B cell (primary cell): ENCODE measurements at regions not wholly inside any gene's neighbourhood (a gene's known extent, or its start where the extent isn't known, plus 50 kb on each side); places are given as distances from the start of the nearest gene placed in this dataset.

Experiments used
- ATAC-seq: fragments of 200-7000 bp; cut with Tn5 transposase; one replicate; pipeline ENCODE4 v1.10.0; 2021; ENCODE audit warnings: low read depth, mild to moderate bottlenecking, moderate number of reproducible peaks, moderate library complexity
- CTCF ChIA-PET: fragments of 350-600 bp; sonication (Branson Sonifier 250); formaldehyde crosslinking; loops from one replicate; lab custom pipeline; 2021; ENCODE audit warnings: antibody characterized with exemption, inconsistent platforms; lab: Charles Lee
- POLR2A ChIA-PET: fragments of 350-600 bp; sonication (Branson Sonifier 250); formaldehyde crosslinking; loops from one replicate; lab custom pipeline; 2021; ENCODE audit warnings: antibody characterized with exemption; lab: Charles Lee
- DNase-seq: peaks from one replicate; pipeline ENCODE4 v3.0.0; 2013
- H2AFZ ChIP-seq: 2 replicates; pipeline ENCODE4 v1.6.1; 2012; ENCODE audit warnings: mild to moderate bottlenecking, low read depth, low read length; ENCODE audit not compliant: insufficient read depth, poor library complexity, severe bottlenecking
- H3K27ac ChIP-seq, 2 donors: 1 replicate in 1 of 2; 2 replicates in 1 of 2; pipeline ENCODE4 v1.5.1; 2012 to 2013; ENCODE audit warnings: low read length in 2 of 2, mild to moderate bottlenecking in 2 of 2, moderate library complexity in 1 of 2
- H3K27me3 ChIP-seq, 4 experiments: fragments of 200-600 bp in 1 of 4; sonication (generic) in 1 of 4; replicated peaks in 1 of 4; 1 replicate in 2 of 4; 2 replicates in 2 of 4; pipeline versions ENCODE4 v1.6.1 to v1.7.0; 2013 to 2016; ENCODE audit warnings: low read length in 3 of 4, mild to moderate bottlenecking in 2 of 4, mixed read lengths in 1 of 4, moderate library complexity in 1 of 4; ENCODE audit not compliant: insufficient read depth in 4 of 4, control insufficient read depth in 3 of 4; ENCODE audit errors: control extremely low read depth in 1 of 4
- H3K36me3 ChIP-seq, 2 experiments: replicated peaks in 1 of 2; 1 replicate in 1 of 2; 2 replicates in 1 of 2; pipeline versions ENCODE4 v1.6.1 to v1.7.1; 2013; ENCODE audit warnings: low read length in 1 of 2; ENCODE audit not compliant: insufficient read depth in 2 of 2, control insufficient read depth in 1 of 2; ENCODE audit errors: control extremely low read depth in 1 of 2, extremely low read depth in 1 of 2
- H3K4me1 ChIP-seq, 2 donors: fragments of 200-600 bp in 1 of 2; sonication (generic) in 1 of 2; 1 replicate in 1 of 2; 2 replicates in 1 of 2; pipeline versions ENCODE4 v1.5.1 to v1.6.1; 2013 to 2017; ENCODE audit warnings: low read length in 2 of 2; ENCODE audit not compliant: control insufficient read depth in 2 of 2, insufficient read depth in 2 of 2
- H3K4me2 ChIP-seq: replicated peaks from 2 replicates; pipeline ENCODE3; 2012; ENCODE audit warnings: mild to moderate bottlenecking, low read depth, low read length; ENCODE audit not compliant: poor library complexity, severe bottlenecking
- H3K4me3 ChIP-seq, 5 experiments: fragments of 200-600 bp in 1 of 5; sonication (generic) in 1 of 5; 1 replicate in 3 of 5; 2 replicates in 2 of 5; pipeline versions ENCODE4 v1.5.1 to v1.7.0; 2011 to 2016; ENCODE audit warnings: low read length in 4 of 5, mild to moderate bottlenecking in 4 of 5, low read depth in 2 of 5, control low read depth in 1 of 5, moderate library complexity in 1 of 5; ENCODE audit not compliant: insufficient read depth in 1 of 5; ENCODE audit errors: control extremely low read depth in 1 of 5, extremely low read depth in 1 of 5
- H3K79me2 ChIP-seq: fragments of 200-600 bp; sonication (generic); one replicate; pipeline ENCODE4 v1.6.0; 2016; ENCODE audit warnings: low read length; ENCODE audit not compliant: control insufficient read depth, insufficient read depth
- H3K9ac ChIP-seq: fragments of 200-600 bp; sonication (generic); 2 replicates; pipeline ENCODE4 v1.6.1; 2017; ENCODE audit warnings: mild to moderate bottlenecking, low read length, moderate library complexity
- H3K9me3 ChIP-seq, 3 donors: one replicate each; pipeline versions ENCODE4 v1.6.1 to v1.7.1; 2013; ENCODE audit warnings: low read length in 2 of 3; ENCODE audit not compliant: control insufficient read depth in 2 of 3, insufficient read depth in 1 of 3; ENCODE audit errors: control extremely low read depth in 1 of 3
- H4K20me1 ChIP-seq: 2 replicates; pipeline ENCODE4 v1.6.0; 2012; ENCODE audit warnings: mild to moderate bottlenecking, low read length; ENCODE audit not compliant: insufficient read depth, control insufficient read depth, poor library complexity, severe bottlenecking
- H3K27ac Mint-ChIP-seq: one replicate; pipeline ENCODE4 v1.8.0; 2021; ENCODE audit warnings: mixed read lengths
- H3K27me3 Mint-ChIP-seq: one replicate; pipeline ENCODE4 v1.8.0; 2021; ENCODE audit warnings: mixed read lengths
- H3K4me1 Mint-ChIP-seq: one replicate; pipeline ENCODE4 v1.8.0; 2021; ENCODE audit warnings: mixed read lengths
- H3K4me3 Mint-ChIP-seq: one replicate; pipeline ENCODE4 v1.8.0; 2021; ENCODE audit warnings: mixed read lengths
- H3K9me3 Mint-ChIP-seq: one replicate; pipeline ENCODE4 v1.8.0; 2022; ENCODE audit warnings: mixed read lengths; ENCODE audit not compliant: insufficient read depth
- CTCF ChIP-seq: fragments of 200-600 bp; IDR thresholded peaks from one replicate; pipeline ENCODE4 v1.8.0; 2022; ENCODE audit warnings: antibody characterized with exemption, mild to moderate bottlenecking
- EZH2 ChIP-seq: IDR thresholded peaks from 2 replicates; pipeline ENCODE4 v1.6.1; 2012; ENCODE audit warnings: borderline replicate concordance, low read depth, mild to moderate bottlenecking, moderate library complexity, low read length; ENCODE audit not compliant: insufficient read depth, poor library complexity, severe bottlenecking
- WGBS: methylation state at CpG from one replicate; pipeline ENCODE4 v1.1.5; 2013; ENCODE audit warnings: missing lambda C conversion rate; ENCODE audit not compliant: insufficient coverage; 5-methylcytosine and 5-hydroxymethylcytosine counted together
- intact Hi-C: fragments of 100-400 bp; cut with micrococcal nuclease; formaldehyde crosslinking; loops from one replicate; pipeline ENCODE4 v1.10.0; 2022

GRCh38 chr20:39225536-39225935, 263.4 kb downstream of the DHX35 start:
- DNase-seq: no peak
- TF ChIP-seq EZH2 (no peak), CTCF (no peak)
- H4K20me1 ChIP-seq: no peaks in the 10 kb centered on the region
- H3K4me1 ChIP-seq: no peaks in the 10 kb centered on the region
- ChIA-PET POLR2A (no interaction called here), CTCF (no interaction called here)
- ATAC-seq: no peak
- no peak overlapping the region for H3K4me2 ChIP-seq
- no peaks in the 10 kb centered on the region for H3K36me3 ChIP-seq
- H3K9me3 ChIP-seq: no peaks in the 10 kb centered on the region
- H3K79me2 ChIP-seq: no peaks in the 10 kb centered on the region
- Mint-ChIP-seq H3K9me3 (no peaks in the 10 kb centered on the region), H3K4me1 (no peaks in the 10 kb centered on the region), H3K4me3 (no peak overlapping the region), H3K27me3 (peaks cover 16% of the 10 kb centered on the region), H3K27ac (no peak overlapping the region)
- intact Hi-C loops: no loop called here
- H3K4me3 ChIP-seq: no peak overlapping the region
- H3K27ac ChIP-seq: no peak overlapping the region
- no peak overlapping the region for H3K9ac ChIP-seq
- 70% methylated on average over 5 of the region's 5 CpGs for WGBS
- H3K27me3 ChIP-seq: peaks cover 0 to 3% (median 0%) of the 10 kb centered on the region in 4 experiments
- no peak overlapping the region for H2AFZ ChIP-seq

DNA sequence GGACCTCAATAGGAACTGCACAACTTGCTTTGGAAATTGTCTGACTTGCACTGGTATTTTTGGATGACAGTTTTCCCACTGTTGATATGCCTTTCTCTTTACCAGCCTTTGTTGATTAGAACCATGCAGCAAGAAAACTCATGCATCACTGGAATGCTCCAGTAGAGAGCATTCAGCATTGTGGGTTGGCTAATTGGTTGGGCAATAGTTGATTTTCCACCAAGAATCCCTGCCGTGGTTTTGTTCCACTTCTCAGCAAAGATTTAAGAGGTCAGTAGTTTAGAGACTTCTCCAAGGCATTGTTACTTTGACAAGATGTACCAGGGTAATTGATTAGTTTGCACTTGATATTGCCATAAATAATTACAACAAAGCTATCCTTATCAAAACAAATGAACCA, 260.0 kb downstream of the DHX35 start:
- Histone ChIP-seq H3K4me1 (no peaks in the 10 kb centered on the region), H3K27me3 (peaks cover 0 to 3% (median 0%) of the 10 kb centered on the region in 4 experiments), H3K9me3 (no peaks in the 10 kb centered on the region), H3K36me3 (no peaks in the 10 kb centered on the region), H3K27ac (no peak overlapping the region), H3K79me2 (no peaks in the 10 kb centered on the region), H2AFZ (no peak overlapping the region), H3K4me2 (no peak overlapping the region), H3K9ac (no peak overlapping the region), H3K4me3 (no peak overlapping the region), H4K20me1 (no peaks in the 10 kb centered on the region)
- Mint-ChIP-seq H3K9me3 (no peaks in the 10 kb centered on the region), H3K4me3 (no peak overlapping the region), H3K4me1 (no peaks in the 10 kb centered on the region), H3K27ac (no peak overlapping the region), H3K27me3 (peaks cover 27% of the 10 kb centered on the region)
- POLR2A ChIA-PET: no interaction called here
- no peak for ATAC-seq
- intact Hi-C loops: no loop called here
- CTCF ChIA-PET: interaction anchor here (0.6 kb wide), 1 partner anchor 16 kb away, joined by 3 read pairs; no protein-coding TSS in a partner anchor
- no peak for DNase-seq
- no peak for TF ChIP-seq EZH2
- TF ChIP-seq CTCF: no peak
- WGBS: 50% methylated on average over 1 of the region's 1 CpG
